ENCODE measurements at regions not wholly inside any gene's neighbourhood (a gene's known extent, or its start where the extent isn't known, plus 50 kb on each side); places are given as distances from the start of the nearest gene placed in this dataset.

GRCh38 chr18:2406544-2406943, 164.8 kb downstream of the METTL4 start:
- Histone ChIP-seq H3K27ac (ENCODE audit: low read depth in 1 of 2, low read length in 2 of 2) (no peak overlapping the region), H3K36me3 (ENCODE audit: insufficient read depth, low read length) (no peaks in the 10 kb centered on the region), H3K9me3 (ENCODE audit: control insufficient read depth in 1 of 2, insufficient read depth in 1 of 2, low read length in 2 of 2) (no peaks in the 10 kb centered on the region), H3K27me3 (ENCODE audit: control insufficient read depth in 1 of 2, insufficient read depth in 2 of 2, low read length in 2 of 2) (peaks cover 0 to 5% of the 10 kb centered on the region in 2 experiments), H3K4me3 (ENCODE audit: low read length) (no peak overlapping the region), H3K4me1 (ENCODE audit: insufficient read depth, low read length) (no peaks in the 10 kb centered on the region)
- no peak overlapping the region for H3K27ac Mint-ChIP-seq
- CTCF ChIA-PET = no interaction called here
- DNase-seq = no peak
- POLR2A ChIA-PET = no interaction called here
- H3K36me3 Mint-ChIP-seq (ENCODE audit: low read depth) = no peaks in the 10 kb centered on the region
- peaks cover 23% of the 10 kb centered on the region for H3K27me3 Mint-ChIP-seq
- ATAC-seq (ENCODE audit: poor library complexity) = no peak
- no peak for TF ChIP-seq CTCF (IDR thresholded peaks at IDR 0.05)
- H3K9me3 Mint-ChIP-seq = no peaks in the 10 kb centered on the region
- no peak overlapping the region for H3K4me3 Mint-ChIP-seq
- no peaks in the 10 kb centered on the region for H3K4me1 Mint-ChIP-seq (ENCODE audit: low read depth)
- intact Hi-C loops (cut with DNase I, micrococcal nuclease) = no loop called here

- Mint-ChIP-seq H3K36me3 (ENCODE audit: low read depth) (no peaks in the 10 kb centered on the region), H3K4me3 (no peak overlapping the region), H3K27ac (no peak overlapping the region), H3K27me3 (peaks cover 25% of the 10 kb centered on the region), H3K9me3 (no peaks in the 10 kb centered on the region), H3K4me1 (ENCODE audit: low read depth) (no peaks in the 10 kb centered on the region)
- TF ChIP-seq CTCF (IDR thresholded peaks at IDR 0.05) = no peak
- no peaks in the 10 kb centered on the region for H3K36me3 ChIP-seq (ENCODE audit: insufficient read depth, low read length)
- DNase-seq (no peak), ATAC-seq (ENCODE audit: poor library complexity) (no peak)
- H3K4me3 ChIP-seq (ENCODE audit: low read length) = no peak overlapping the region
- POLR2A ChIA-PET = no interaction called here
- H3K27ac ChIP-seq (ENCODE audit: low read depth in 1 of 2, low read length in 2 of 2) = no peak overlapping the region
- CTCF ChIA-PET = no interaction called here
- intact Hi-C loops (cut with DNase I, micrococcal nuclease) = no loop called here
- no peaks in the 10 kb centered on the region for H3K4me1 ChIP-seq (ENCODE audit: insufficient read depth, low read length)
- H3K9me3 ChIP-seq (ENCODE audit: control insufficient read depth in 1 of 2, insufficient read depth in 1 of 2, low read length in 2 of 2) = no peaks in the 10 kb centered on the region
- H3K27me3 ChIP-seq (ENCODE audit: control insufficient read depth in 1 of 2, insufficient read depth in 2 of 2, low read length in 2 of 2) = peaks cover 0 to 5% of the 10 kb centered on the region in 2 experiments
Observed at GRCh38 chr18:2407961-2408360, 163.3 kb downstream of the METTL4 start.

- Histone ChIP-seq H3K27ac (ENCODE audit: low read depth in 1 of 2, low read length in 2 of 2) (no peak overlapping the region), H3K36me3 (ENCODE audit: insufficient read depth, low read length) (no peaks in the 10 kb centered on the region), H3K9me3 (ENCODE audit: control insufficient read depth in 1 of 2, insufficient read depth in 1 of 2, low read length in 2 of 2) (no peaks in the 10 kb centered on the region), H3K4me1 (ENCODE audit: insufficient read depth, low read length) (no peaks in the 10 kb centered on the region), H3K4me3 (ENCODE audit: low read length) (no peak overlapping the region), H3K27me3 (ENCODE audit: control insufficient read depth in 1 of 2, insufficient read depth in 2 of 2, low read length in 2 of 2) (peaks cover 0 to 5% of the 10 kb centered on the region in 2 experiments)
- Mint-ChIP-seq H3K4me3 (no peak overlapping the region), H3K27ac (no peak overlapping the region), H3K9me3 (no peaks in the 10 kb centered on the region), H3K36me3 (ENCODE audit: low read depth) (no peaks in the 10 kb centered on the region), H3K4me1 (ENCODE audit: low read depth) (no peaks in the 10 kb centered on the region), H3K27me3 (peaks cover 25% of the 10 kb centered on the region)
- POLR2A ChIA-PET = no interaction called here
- CTCF ChIA-PET = no interaction called here
- ATAC-seq (ENCODE audit: poor library complexity) = no peak
- intact Hi-C loops (cut with DNase I, micrococcal nuclease) = no loop called here
- no peak for TF ChIP-seq CTCF (IDR thresholded peaks at IDR 0.05)
- no peak for DNase-seq
Observed at GRCh38 chr18:2409906-2410305, 161.4 kb downstream of the METTL4 start.
